ENCODE measurements at regions not wholly inside any gene's neighbourhood (a gene's known extent, or its start where the extent isn't known, plus 50 kb on each side); places are given as distances from the start of the nearest gene placed in this dataset.

- H3K4me3 ChIP-seq: no peak overlapping the region
- no peak for TF ChIP-seq EP300 (IDR thresholded peaks at IDR 0.05; ENCODE audit: low read depth)
- no peaks in the 10 kb centered on the region for H3K9me3 ChIP-seq
- H3K4me1 ChIP-seq: no peaks in the 10 kb centered on the region
- DNase-seq: no peak
- H3K27ac ChIP-seq: no peak overlapping the region
- no peaks in the 10 kb centered on the region for H3K27me3 ChIP-seq
- H3K36me3 ChIP-seq: no peaks in the 10 kb centered on the region
- in situ Hi-C loops (cut with MboI; ENCODE audit: low pct_ligation_motif_present in 1 of 4, low pct_unique_long_range_greater_than_20kb in 1 of 4, low sequenced_read_pairs in 3 of 4): no loop called here
- intact Hi-C loops (cut with DNase I; ENCODE audit: low total_unique reads): no loop called here
Observed at GRCh38 chr9:80692751-80693150, 996.6 kb downstream of the TLE1 start.

GRCh38 chr9:80691229-80691628 lies 998.1 kb downstream of the TLE1 start:
- Histone ChIP-seq H3K4me1 (no peaks in the 10 kb centered on the region), H3K27ac (no peak overlapping the region), H3K36me3 (no peaks in the 10 kb centered on the region), H3K27me3 (no peaks in the 10 kb centered on the region), H3K4me3 (no peak overlapping the region), H3K9me3 (no peaks in the 10 kb centered on the region)
- intact Hi-C loops (cut with DNase I; ENCODE audit: low total_unique reads): no loop called here
- no peak for TF ChIP-seq POLR2AphosphoS5 (IDR thresholded peaks at IDR 0.05)
- no peak for TF ChIP-seq CTCF (IDR thresholded peaks at IDR 0.05)
- no peak for TF ChIP-seq EP300 (IDR thresholded peaks at IDR 0.05; ENCODE audit: low read depth)
- TF ChIP-seq POLR2A (IDR thresholded peaks at IDR 0.05): no peak
- no peak for DNase-seq
- in situ Hi-C loops (cut with MboI; ENCODE audit: low pct_ligation_motif_present in 1 of 4, low pct_unique_long_range_greater_than_20kb in 1 of 4, low sequenced_read_pairs in 3 of 4): no loop called here

- intact Hi-C loops (cut with DNase I; ENCODE audit: low total_unique reads) (no loop called here), in situ Hi-C loops (cut with MboI; ENCODE audit: low pct_ligation_motif_present in 1 of 4, low pct_unique_long_range_greater_than_20kb in 1 of 4, low sequenced_read_pairs in 3 of 4) (no loop called here)
- DNase-seq: no peak
- TF ChIP-seq POLR2AphosphoS5 (IDR thresholded peaks at IDR 0.05) (no peak), POLR2A (IDR thresholded peaks at IDR 0.05) (no peak), EP300 (IDR thresholded peaks at IDR 0.05; ENCODE audit: low read depth) (no peak)
- no peaks in the 10 kb centered on the region for H3K4me1 ChIP-seq
- 50 to 53% methylated on average over 1 to 6 of the region's 6 CpGs for WGBS, 2 donors (ENCODE audit: low coverage in 1 of 2)
- no peaks in the 10 kb centered on the region for H3K27me3 ChIP-seq
- H3K36me3 ChIP-seq: no peaks in the 10 kb centered on the region
- H3K4me3 ChIP-seq: no peak overlapping the region
- no peak overlapping the region for H3K27ac ChIP-seq
- no peaks in the 10 kb centered on the region for H3K9me3 ChIP-seq
Observed at GRCh38 chr9:80690349-80690939, 998.9 kb downstream of the TLE1 start.

GRCh38 chr9:80679916-80680315 lies 1009.4 kb downstream of the TLE1 start:
- TF ChIP-seq EP300 (IDR thresholded peaks at IDR 0.05; ENCODE audit: low read depth): no peak
- no peaks in the 10 kb centered on the region for H3K36me3 ChIP-seq
- H3K27ac ChIP-seq: no peak overlapping the region
- no peaks in the 10 kb centered on the region for H3K4me1 ChIP-seq
- no peaks in the 10 kb centered on the region for H3K27me3 ChIP-seq
- intact Hi-C loops (cut with DNase I; ENCODE audit: low total_unique reads) (no loop called here), in situ Hi-C loops (cut with MboI; ENCODE audit: low pct_ligation_motif_present in 1 of 4, low pct_unique_long_range_greater_than_20kb in 1 of 4, low sequenced_read_pairs in 3 of 4) (no loop called here)
- H3K9me3 ChIP-seq: no peaks in the 10 kb centered on the region
- no peak for DNase-seq
- no peak overlapping the region for H3K4me3 ChIP-seq

- Histone ChIP-seq H3K4me1 (no peaks in the 10 kb centered on the region), H3K36me3 (no peaks in the 10 kb centered on the region), H3K27me3 (no peaks in the 10 kb centered on the region), H3K9me3 (no peaks in the 10 kb centered on the region), H3K27ac (no peak overlapping the region), H3K4me3 (no peak overlapping the region)
- intact Hi-C loops (cut with DNase I; ENCODE audit: low total_unique reads) (no loop called here), in situ Hi-C loops (cut with MboI; ENCODE audit: low pct_ligation_motif_present in 1 of 4, low pct_unique_long_range_greater_than_20kb in 1 of 4, low sequenced_read_pairs in 3 of 4) (no loop called here)
- TF ChIP-seq POLR2AphosphoS5 (IDR thresholded peaks at IDR 0.05): no peak
- TF ChIP-seq CTCF (IDR thresholded peaks at IDR 0.05): no peak
- TF ChIP-seq EP300 (IDR thresholded peaks at IDR 0.05; ENCODE audit: low read depth): no peak
- no peak for TF ChIP-seq POLR2A (IDR thresholded peaks at IDR 0.05)
- no peak for DNase-seq
- 69 to 89% methylated on average over 1 to 2 of the region's 2 CpGs for WGBS, 2 donors (ENCODE audit: low coverage in 1 of 2)
Observed at GRCh38 chr9:80678906-80679305, 1010.4 kb downstream of the TLE1 start.

GRCh38 chr9:80673496-80673895 lies 1015.9 kb downstream of the TLE1 start:
- Histone ChIP-seq H3K9me3 (peaks cover 0 to 3% of the 10 kb centered on the region in 2 donors), H3K36me3 (no peaks in the 10 kb centered on the region), H3K27me3 (no peaks in the 10 kb centered on the region), H3K27ac (no peak overlapping the region), H3K4me1 (no peaks in the 10 kb centered on the region), H3K4me3 (no peak overlapping the region)
- in situ Hi-C loops (cut with MboI; ENCODE audit: low pct_ligation_motif_present in 1 of 4, low pct_unique_long_range_greater_than_20kb in 1 of 4, low sequenced_read_pairs in 3 of 4): no loop called here
- intact Hi-C loops (cut with DNase I; ENCODE audit: low total_unique reads): no loop called here
- no peak for DNase-seq
- no peak for TF ChIP-seq EP300 (IDR thresholded peaks at IDR 0.05; ENCODE audit: low read depth)
- TF ChIP-seq POLR2A (IDR thresholded peaks at IDR 0.05): no peak
- TF ChIP-seq POLR2AphosphoS5 (IDR thresholded peaks at IDR 0.05): no peak
- no peak for TF ChIP-seq CTCF (IDR thresholded peaks at IDR 0.05)
- 66 to 100% methylated on average over 1 of the region's 1 CpG for WGBS, 2 donors (ENCODE audit: low coverage in 1 of 2)

Measured in transverse colon (tissue), 4 donors.